ENCODE measurements at regions not wholly inside any gene's neighbourhood (a gene's known extent, or its start where the extent isn't known, plus 50 kb on each side); places are given as distances from the start of the nearest gene placed in this dataset.

GRCh38 chr14:99043267-99043615 is 228.8 kb downstream of the BCL11B start:
- Histone ChIP-seq H3K36me3 (no peaks in the 10 kb centered on the region), H3K27ac (replicated peaks in 1 of 4) (no peak overlapping the region), H3K4me3 (no peak overlapping the region), H3K9me3 (no peaks in the 10 kb centered on the region), H3K27me3 (no peaks in the 10 kb centered on the region), H3K4me1 (no peaks in the 10 kb centered on the region)
- intact Hi-C loops (cut with DNase I): no loop called here
- TF ChIP-seq POLR2A (IDR thresholded peaks at IDR 0.05; ENCODE audit: low read depth): no peak
- TF ChIP-seq, protein P1, sequence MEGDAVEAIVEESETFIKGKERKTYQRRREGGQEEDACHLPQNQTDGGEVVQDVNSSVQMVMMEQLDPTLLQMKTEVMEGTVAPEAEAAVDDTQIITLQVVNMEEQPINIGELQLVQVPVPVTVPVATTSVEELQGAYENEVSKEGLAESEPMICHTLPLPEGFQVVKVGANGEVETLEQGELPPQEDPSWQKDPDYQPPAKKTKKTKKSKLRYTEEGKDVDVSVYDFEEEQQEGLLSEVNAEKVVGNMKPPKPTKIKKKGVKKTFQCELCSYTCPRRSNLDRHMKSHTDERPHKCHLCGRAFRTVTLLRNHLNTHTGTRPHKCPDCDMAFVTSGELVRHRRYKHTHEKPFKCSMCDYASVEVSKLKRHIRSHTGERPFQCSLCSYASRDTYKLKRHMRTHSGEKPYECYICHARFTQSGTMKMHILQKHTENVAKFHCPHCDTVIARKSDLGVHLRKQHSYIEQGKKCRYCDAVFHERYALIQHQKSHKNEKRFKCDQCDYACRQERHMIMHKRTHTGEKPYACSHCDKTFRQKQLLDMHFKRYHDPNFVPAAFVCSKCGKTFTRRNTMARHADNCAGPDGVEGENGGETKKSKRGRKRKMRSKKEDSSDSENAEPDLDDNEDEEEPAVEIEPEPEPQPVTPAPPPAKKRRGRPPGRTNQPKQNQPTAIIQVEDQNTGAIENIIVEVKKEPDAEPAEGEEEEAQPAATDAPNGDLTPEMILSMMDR (IDR thresholded peaks at IDR 0.05): no peak
- TF ChIP-seq EP300 (IDR thresholded peaks at IDR 0.05): no peak
- TF ChIP-seq POLR2AphosphoS5 (IDR thresholded peaks at IDR 0.05): no peak
- 59% methylated on average over 2 of the region's 5 CpGs for WGBS
- no peak for DNase-seq (ENCODE audit: extremely low spot score)

GRCh38 chr14:99043756-99044155 is 228.2 kb downstream of the BCL11B start:
- Histone ChIP-seq H3K4me1 (no peaks in the 10 kb centered on the region), H3K27me3 (no peaks in the 10 kb centered on the region), H3K4me3 (no peak overlapping the region), H3K27ac (replicated peaks in 1 of 4) (no peak overlapping the region), H3K36me3 (no peaks in the 10 kb centered on the region), H3K9me3 (no peaks in the 10 kb centered on the region)
- intact Hi-C loops (cut with DNase I): no loop called here
- TF ChIP-seq POLR2A (IDR thresholded peaks at IDR 0.05; ENCODE audit: low read depth) (no peak), EP300 (IDR thresholded peaks at IDR 0.05) (no peak), POLR2AphosphoS5 (IDR thresholded peaks at IDR 0.05) (no peak)
- TF ChIP-seq, protein P1 (IDR thresholded peaks at IDR 0.05): no peak
- no peak for DNase-seq (ENCODE audit: extremely low spot score)
- 83% methylated on average over 1 of the region's 1 CpG for WGBS

GRCh38 chr14:99047441-99048031 is 224.5 kb downstream of the BCL11B start:
- Histone ChIP-seq H3K36me3 (no peaks in the 10 kb centered on the region), H3K27me3 (no peaks in the 10 kb centered on the region), H3K9me3 (peaks cover 0 to 14% (median 13%) of the 10 kb centered on the region in 4 donors), H3K4me3 (no peak overlapping the region), H3K27ac (replicated peaks in 1 of 4) (no peak overlapping the region), H3K4me1 (no peaks in the 10 kb centered on the region)
- no peak for DNase-seq (ENCODE audit: extremely low spot score)
- intact Hi-C loops (cut with DNase I): no loop called here
- 73% methylated on average over 14 of the region's 14 CpGs for WGBS
- TF ChIP-seq EP300 (IDR thresholded peaks at IDR 0.05) (no peak), POLR2AphosphoS5 (IDR thresholded peaks at IDR 0.05) (no peak), POLR2A (IDR thresholded peaks at IDR 0.05; ENCODE audit: low read depth) (no peak)
- TF ChIP-seq, protein P1 (IDR thresholded peaks at IDR 0.05): no peak

- no peak for DNase-seq (ENCODE audit: extremely low spot score)
- H3K4me3 ChIP-seq: no peak overlapping the region
- peaks cover 0 to 22% (median 17%) of the 10 kb centered on the region in 4 donors for H3K9me3 ChIP-seq
- no peaks in the 10 kb centered on the region for H3K36me3 ChIP-seq
- WGBS: 57% methylated on average over 1 of the region's 1 CpG
- no peak overlapping the region for H3K27ac ChIP-seq (replicated peaks in 1 of 4)
- TF ChIP-seq, protein P1 (IDR thresholded peaks at IDR 0.05): no peak
- no peak for TF ChIP-seq POLR2AphosphoS5 (IDR thresholded peaks at IDR 0.05)
- no peak for TF ChIP-seq EP300 (IDR thresholded peaks at IDR 0.05)
- TF ChIP-seq POLR2A (IDR thresholded peaks at IDR 0.05; ENCODE audit: low read depth): no peak
- intact Hi-C loops (cut with DNase I): no loop called here
- H3K27me3 ChIP-seq: no peaks in the 10 kb centered on the region
- no peaks in the 10 kb centered on the region for H3K4me1 ChIP-seq
Measured at GRCh38 chr14:99050309-99050708, 221.7 kb downstream of the BCL11B start.

- 88% methylated on average over 2 of the region's 2 CpGs for whole genome bisulfite sequencing
Measured at GRCh38 chr14:99052467-99052866, 219.5 kb downstream of the BCL11B start.

More at GRCh38 chr14:99052467-99052866, 219.5 kb downstream of the BCL11B start:
- no peaks in the 10 kb centered on the region for H3K27me3 ChIP-seq
- H3K9me3 ChIP-seq: peaks cover 0 to 28% (median 17%) of the 10 kb centered on the region in 4 donors
- no peak overlapping the region for H3K4me3 ChIP-seq
- intact Hi-C loops (cut with DNase I): no loop called here
- H3K27ac ChIP-seq (replicated peaks in 1 of 4): no peak overlapping the region
- TF ChIP-seq POLR2AphosphoS5 (IDR thresholded peaks at IDR 0.05): no peak
- TF ChIP-seq, protein P1 (IDR thresholded peaks at IDR 0.05): no peak
- no peak for TF ChIP-seq POLR2A (IDR thresholded peaks at IDR 0.05; ENCODE audit: low read depth)
- no peak for TF ChIP-seq EP300 (IDR thresholded peaks at IDR 0.05)
- no peaks in the 10 kb centered on the region for H3K36me3 ChIP-seq
- DNase-seq (ENCODE audit: extremely low spot score): no peak
- no peaks in the 10 kb centered on the region for H3K4me1 ChIP-seq
